Heart right ventricle (tissue), 16 donors: ENCODE measurements at regions not wholly inside any gene's neighbourhood (a gene's known extent, or its start where the extent isn't known, plus 50 kb on each side); places are given as distances from the start of the nearest gene placed in this dataset.
A peak's percentile ranks its signal among the peaks of the same experiment; 100 is the strongest.

Source experiments
- ATAC-seq, 8 donors: fragments of 200-7000 bp; cut with Tn5 transposase; one replicate each; pipeline ENCODE4 v1.9.1; 2020; ENCODE audit warnings: mild to moderate bottlenecking in 8 of 8, moderate library complexity in 8 of 8, moderate number of reproducible peaks in 1 of 8
- DNase-seq, 2 donors: peaks; one replicate each; pipeline ENCODE4 v3.0.0-alpha.2; 2020
- H3K27ac ChIP-seq, 10 donors: fragments of 200-600 bp; sonication (generic) in 2 of 10; one replicate each; pipeline versions ENCODE4 v1.5.0 to v1.8.0; 2020 to 2022; ENCODE audit warnings: mild to moderate bottlenecking in 3 of 10
- H3K27me3 ChIP-seq, 7 donors: fragments of 200-600 bp; one replicate each; pipeline ENCODE4 v1.8.0; 2021 to 2022; ENCODE audit warnings: mild to moderate bottlenecking in 2 of 7
- H3K36me3 ChIP-seq, 9 donors: fragments of 200-600 bp; sonication (generic) in 1 of 9; one replicate each; pipeline versions ENCODE4 v1.5.0 to v1.8.0; 2020 to 2022; ENCODE audit warnings: mild to moderate bottlenecking in 2 of 9
- H3K4me1 ChIP-seq, 9 donors: fragments of 200-600 bp; sonication (generic) in 1 of 9; one replicate each; pipeline versions ENCODE4 v1.5.0 to v1.8.0; 2020 to 2022; ENCODE audit warnings: mild to moderate bottlenecking in 4 of 9
- H3K4me3 ChIP-seq, 10 donors: fragments of 200-600 bp; sonication (generic) in 2 of 10; one replicate each; pipeline versions ENCODE4 v1.5.0 to v1.8.0; 2020 to 2022; ENCODE audit warnings: mild to moderate bottlenecking in 7 of 10, moderate library complexity in 2 of 10
- H3K9me3 ChIP-seq, 11 donors: fragments of 200-600 bp in 10 of 11; sonication (generic) in 2 of 11; one replicate each; pipeline versions ENCODE4 v1.5.0 to v1.8.0; 2013 to 2022; ENCODE audit warnings: mild to moderate bottlenecking in 2 of 11, control low read depth in 1 of 11, moderate library complexity in 1 of 11
- CTCF ChIP-seq, 9 donors: fragments of 200-600 bp; sonication (generic) in 2 of 9; IDR thresholded peaks; one replicate each; pipeline versions ENCODE4 v1.5.0 to v1.8.0; 2021 to 2022; ENCODE audit warnings: antibody characterized with exemption in 9 of 9, mild to moderate bottlenecking in 5 of 9, moderate library complexity in 1 of 9
- WGBS, 2 donors: extraction: QIAGEN DNeasy Blood & Tissue Kit; methylation state at CpG; one replicate each; pipeline ENCODE4 v1.1.7; 2013; ENCODE audit warnings: inconsistent platforms in 1 of 2; 5-methylcytosine and 5-hydroxymethylcytosine counted together
- intact Hi-C, 10 donors: fragments of 100-400 bp; cut with DNase I; formaldehyde crosslinking; loops; one replicate each; pipeline versions ENCODE4 v1.11.1 to v1.14.2; 2022
- donor health status: Arrhythmogenic right ventricular cardiomyopathy.
- donor health status: ischemic (EF 13 %, LVEDD 7.1; RV severe dilation, severe dysfunction).
- donor health status: healthy with polysubstance abuse.
- donor health status: DM: no; HTN: yes; CAD: no.
- donor health status: DM: no; HTN: no; CAD: no.
- donor health status: ischemic (EF 25% LVEDD 6.9; RV normal size, moderate dysfunction).
- donor health status: ischemic (EF 25% LVEDD 5.7; RV mildly dilated, moderate dysfunction).
- donor health status: healthy.
- donor health status: DM: yes; HTN: yes; CAD: no.
- donor health status: Ischemic cardiomyopathy.
- donor health status: ischemic (EF 35%, LVEDD 5.7; RV mildly dilated, moderate dysfunction).
- donor health status: nonischemic (EF 11% LVEDD 7.7; RV severe dilation, severe dysfunction).
- donor health status: DM: yes; HTN: yes; CAD: no.
- donor health status: PGD.
- donor health status: ischemic (EF 29% LVEDD 5.4; RV normal size, mild dysfunction).
- donor health status: nonischemic (EF 23%, LVEDD 6.1; RV moderate dilation, normal function).

- Histone ChIP-seq H3K36me3 (no peaks in the 10 kb centered on the region), H3K4me3 (no peak overlapping the region), H3K4me1 (peaks cover 0 to 18% (median 7%) of the 10 kb centered on the region in 9 donors), H3K27ac (no peak overlapping the region), H3K9me3 (peaks cover 0 to 9% (median 0%) of the 10 kb centered on the region in 11 donors), H3K27me3 (no peaks in the 10 kb centered on the region)
- peak in 2 of 8 donors; percentile 16 to 25 for ATAC-seq
- DNase-seq, result no peak
- TF ChIP-seq CTCF (IDR thresholded peaks at IDR 0.05), result peak in 7 of 9 donors; percentile 15 to 41 (median 33)
- WGBS, 2 donors, result 64 to 79% methylated on average over 1 of the region's 1 CpG
- intact Hi-C loops, result no loop called here
Observed at GRCh38 chr14:53412819-53413675, 259.9 kb upstream of the DDHD1 start.

- DNase-seq, result no peak
- intact Hi-C loops, result no loop called here
Observed at GRCh38 chr14:53411125-53411524, 258.0 kb upstream of the DDHD1 start.

GRCh38 chr14:53409969-53410368 lies 256.8 kb upstream of the DDHD1 start:
- Histone ChIP-seq H3K4me3 (no peak overlapping the region), H3K27me3 (no peaks in the 10 kb centered on the region), H3K9me3 (no peaks in the 10 kb centered on the region), H3K27ac (peak overlapping the region in 5 of 10 donors; percentile 35 to 43 (median 41)), H3K36me3 (no peaks in the 10 kb centered on the region), H3K4me1 (peaks cover 0 to 18% (median 7%) of the 10 kb centered on the region in 9 donors)
- intact Hi-C loops, result no loop called here
- no peak for TF ChIP-seq CTCF (IDR thresholded peaks at IDR 0.05)
- 71% methylated on average over 4 of the region's 4 CpGs for WGBS, 2 donors
- peak in 2 of 8 donors; percentile 18 to 54 for ATAC-seq
- DNase-seq, result no peak

More at GRCh38 chr14:53411125-53411524, 258.0 kb upstream of the DDHD1 start:
- H3K4me3 ChIP-seq, result no peak overlapping the region
- no peak for TF ChIP-seq CTCF (IDR thresholded peaks at IDR 0.05)
- H3K9me3 ChIP-seq, result peaks cover 0 to 4% (median 0%) of the 10 kb centered on the region in 11 donors
- ATAC-seq, result peak in 3 of 8 donors; percentile 14 to 45 (median 17)
- no peaks in the 10 kb centered on the region for H3K27me3 ChIP-seq
- 64 to 73% methylated on average over 4 of the region's 4 CpGs for WGBS, 2 donors
- peaks cover 0 to 18% (median 7%) of the 10 kb centered on the region in 9 donors for H3K4me1 ChIP-seq
- H3K36me3 ChIP-seq, result no peaks in the 10 kb centered on the region
- no peak overlapping the region for H3K27ac ChIP-seq

- Histone ChIP-seq H3K4me3 (no peak overlapping the region), H3K4me1 (peaks cover 0 to 18% (median 7%) of the 10 kb centered on the region in 9 donors), H3K36me3 (no peaks in the 10 kb centered on the region), H3K27ac (peak overlapping the region in 5 of 10 donors; percentile 38 to 43 (median 42)), H3K9me3 (no peaks in the 10 kb centered on the region), H3K27me3 (no peaks in the 10 kb centered on the region)
- intact Hi-C loops, result no loop called here
- 86 to 87% methylated on average over 2 of the region's 2 CpGs for WGBS, 2 donors
- TF ChIP-seq CTCF (IDR thresholded peaks at IDR 0.05), result no peak
- peak in 7 of 8 donors; percentile 53 to 94 (median 83) for ATAC-seq
- DNase-seq, result no peak
Observed at GRCh38 chr14:53409289-53409688, 256.2 kb upstream of the DDHD1 start.
